ENCODE measurements at regions not wholly inside any gene's neighbourhood (a gene's known extent, or its start where the extent isn't known, plus 50 kb on each side); places are given as distances from the start of the nearest gene placed in this dataset.

GRCh38 chr20:22324505-22324904 lies 259.9 kb downstream of the FOXA2 start:
- TF ChIP-seq CTCF (IDR thresholded peaks at IDR 0.05), result no peak
- TF ChIP-seq POLR2A (IDR thresholded peaks at IDR 0.05), result no peak

All from testis (tissue), 2 donors.